Muscle of back (tissue), 3 donors: ENCODE measurements at regions not wholly inside any gene's neighbourhood (a gene's known extent, or its start where the extent isn't known, plus 50 kb on each side); places are given as distances from the start of the nearest gene placed in this dataset.
"Not testable (repeated sequence)": the region's sequence is repeated elsewhere in the genome, so short reads cannot be mapped to it uniquely, and the experiment has no call there.

Experiments
- DNase-seq, 3 donors: peaks; one replicate each; pipeline versions ENCODE4 v3.0.0 to v3.0.0-alpha.2; 2013

GRCh38 chr2:128611421-128612320 is 293.0 kb upstream of the HS6ST1 start:
- DNase-seq = no peak

GRCh38 chr2:128612628-128613027 is 294.0 kb upstream of the HS6ST1 start:
- no peak for DNase-seq

GRCh38 chr2:128613351-128613750 is 294.7 kb upstream of the HS6ST1 start:
- DNase-seq = no peak

- DNase-seq = no peak
Measured at GRCh38 chr2:128613876-128614275, 295.2 kb upstream of the HS6ST1 start.

- DNase-seq = not testable (repeated sequence)
Measured at GRCh38 chr2:128614907-128615306, 296.2 kb upstream of the HS6ST1 start.

GRCh38 chr2:128615571-128615970 is 296.9 kb upstream of the HS6ST1 start:
- DNase-seq = no peak

- no peak for DNase-seq
Measured at GRCh38 chr2:128617029-128617590, 298.4 kb upstream of the HS6ST1 start.

- no peak for DNase-seq
Measured at GRCh38 chr2:128617661-128618060, 299.0 kb upstream of the HS6ST1 start.

- no peak for DNase-seq
Measured at GRCh38 chr2:128618642-128619041, 300.0 kb upstream of the HS6ST1 start.

GRCh38 chr2:128619471-128620325 is 301.0 kb upstream of the HS6ST1 start:
- DNase-seq = no peak

- DNase-seq = no peak
Measured at GRCh38 chr2:128621074-128621473, 302.4 kb upstream of the HS6ST1 start.

GRCh38 chr2:128622371-128622770 is 303.7 kb upstream of the HS6ST1 start:
- no peak for DNase-seq

GRCh38 chr2:128622955-128623620 is 304.4 kb upstream of the HS6ST1 start:
- no peak for DNase-seq

GRCh38 chr2:128623776-128624761 is 305.4 kb upstream of the HS6ST1 start:
- peak; percentile 65 to 87 (median 85) for DNase-seq

- no peak for DNase-seq
Measured at GRCh38 chr2:128624956-128625355, 306.3 kb upstream of the HS6ST1 start.

- no peak for DNase-seq
Measured at GRCh38 chr2:128625421-128625820, 306.8 kb upstream of the HS6ST1 start.

- DNase-seq = no peak
Measured at GRCh38 chr2:128625963-128626759, 307.5 kb upstream of the HS6ST1 start.

GRCh38 chr2:128626760-128627511 is 308.3 kb upstream of the HS6ST1 start:
- DNase-seq = peak in 1 of 3 donors; percentile 54

- no peak for DNase-seq
Measured at GRCh38 chr2:128628206-128628605, 309.5 kb upstream of the HS6ST1 start.
